ENCODE measurements at regions not wholly inside any gene's neighbourhood (a gene's known extent, or its start where the extent isn't known, plus 50 kb on each side); places are given as distances from the start of the nearest gene placed in this dataset.

GRCh38 chr6:11634948-11635347 is 97.4 kb downstream of the TMEM170B start:
- TF ChIP-seq CTCF (IDR thresholded peaks at IDR 0.05) (no peak), POLR2A (IDR thresholded peaks at IDR 0.05) (no peak)
